Dedifferentiated amniotic fluid mesenchymal stem cell (primary cell): ENCODE measurements at regions not wholly inside any gene's neighbourhood (a gene's known extent, or its start where the extent isn't known, plus 50 kb on each side); places are given as distances from the start of the nearest gene placed in this dataset.

ENCODE experiments used
- DNase-seq: peaks from one replicate; pipeline ENCODE4 v3.0.0-alpha.2; 2016; ENCODE audit errors: extremely low spot score

DNA sequence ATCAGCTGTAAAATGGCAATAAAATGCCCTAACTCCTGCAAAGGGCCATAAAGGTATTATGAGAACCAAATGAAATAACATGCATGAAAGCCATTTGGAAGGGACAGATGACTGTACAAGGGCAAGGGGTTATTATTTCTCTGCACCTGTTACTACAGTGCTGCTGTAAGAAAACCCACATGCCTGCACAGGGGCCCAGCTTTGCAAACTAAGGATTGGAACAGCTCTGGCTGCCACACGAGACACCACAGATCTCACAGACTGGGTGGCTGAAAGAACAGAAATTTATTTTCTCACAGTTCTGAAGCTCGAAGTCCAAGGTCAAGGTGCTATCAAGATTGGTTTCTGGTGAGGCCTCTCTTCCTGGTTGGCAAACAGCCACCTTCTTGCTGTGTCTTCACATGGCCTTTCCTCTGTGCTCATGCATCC, 409.0 kb upstream of the NRP1 start:
- DNase-seq, result no peak

DNA sequence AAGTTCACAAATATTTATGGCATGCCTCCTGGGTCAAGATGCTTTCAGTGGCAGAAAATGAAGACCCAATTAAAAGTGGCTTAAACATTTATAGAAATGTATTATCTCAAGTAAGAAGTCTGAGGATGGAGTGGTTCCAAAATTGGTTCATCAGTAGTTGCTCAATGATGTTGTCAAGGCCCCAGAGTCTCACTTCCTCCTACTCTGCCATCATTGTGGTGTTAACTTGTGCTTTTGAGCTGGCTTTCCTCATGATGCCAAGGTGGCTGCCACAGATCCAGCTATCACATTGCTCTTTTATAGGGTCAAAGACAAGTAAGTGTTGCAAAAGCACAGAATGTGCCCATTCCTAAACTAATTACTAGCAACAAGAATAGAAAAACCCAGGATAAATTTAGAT, 404.6 kb upstream of the NRP1 start:
- no peak for DNase-seq

DNA sequence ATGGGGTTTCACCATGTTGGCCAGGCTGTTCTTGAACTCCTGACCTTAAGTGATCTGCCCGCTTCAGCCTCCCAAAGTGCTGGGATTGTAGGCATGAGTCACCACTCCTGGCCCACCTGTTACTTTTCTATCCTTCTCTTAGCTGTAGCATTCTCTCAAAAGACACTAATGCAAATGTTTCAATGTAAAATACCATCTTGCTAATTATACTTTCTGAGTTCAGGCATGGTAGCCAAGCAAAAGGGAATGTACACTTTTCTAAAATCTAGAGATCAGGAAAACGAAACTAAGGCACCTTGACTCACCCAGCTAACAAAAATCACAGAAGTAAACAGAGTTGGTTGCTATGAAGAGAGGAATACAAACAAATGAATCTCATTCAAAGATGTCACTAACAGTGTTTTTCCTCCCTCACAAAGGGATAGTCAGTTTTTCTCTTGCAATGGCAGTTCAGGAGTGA, 401.0 kb upstream of the NRP1 start:
- peak; percentile 28 for DNase-seq

DNA sequence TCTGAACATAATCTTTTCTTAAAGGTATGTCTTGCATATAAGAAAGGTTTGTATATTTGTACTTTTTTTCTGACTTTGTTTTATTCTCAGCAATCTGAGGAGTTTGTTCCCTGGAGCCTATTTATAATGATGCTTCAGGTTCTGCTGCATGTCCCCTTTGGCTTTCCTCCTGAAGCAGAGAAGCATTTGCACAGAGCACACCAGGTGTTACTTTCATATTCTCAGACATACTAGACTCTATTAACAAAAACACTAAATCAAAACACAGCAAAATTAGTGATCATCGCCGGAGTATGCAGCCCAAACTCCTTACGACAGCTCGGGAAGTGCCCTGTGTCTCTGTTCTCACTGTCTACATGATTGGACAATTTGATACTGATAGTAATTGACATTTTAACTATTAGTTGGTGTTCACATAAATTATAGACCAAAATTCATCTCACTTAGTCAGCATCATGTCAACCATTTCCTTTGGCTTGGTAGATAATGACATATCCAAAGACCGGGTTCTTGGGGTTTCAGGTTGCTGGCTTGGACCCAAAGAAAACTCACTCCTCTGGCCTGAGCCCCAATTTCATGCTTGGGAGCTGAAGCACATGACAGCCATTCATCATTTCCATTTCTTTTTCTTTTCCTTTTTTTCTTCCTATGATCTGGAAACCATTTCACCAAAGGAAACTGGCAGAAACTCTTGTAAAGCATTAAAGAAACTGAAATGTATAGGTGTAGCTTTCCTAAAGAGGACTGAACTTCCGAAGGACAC, 400.1 kb upstream of the NRP1 start:
- no peak for DNase-seq

DNA sequence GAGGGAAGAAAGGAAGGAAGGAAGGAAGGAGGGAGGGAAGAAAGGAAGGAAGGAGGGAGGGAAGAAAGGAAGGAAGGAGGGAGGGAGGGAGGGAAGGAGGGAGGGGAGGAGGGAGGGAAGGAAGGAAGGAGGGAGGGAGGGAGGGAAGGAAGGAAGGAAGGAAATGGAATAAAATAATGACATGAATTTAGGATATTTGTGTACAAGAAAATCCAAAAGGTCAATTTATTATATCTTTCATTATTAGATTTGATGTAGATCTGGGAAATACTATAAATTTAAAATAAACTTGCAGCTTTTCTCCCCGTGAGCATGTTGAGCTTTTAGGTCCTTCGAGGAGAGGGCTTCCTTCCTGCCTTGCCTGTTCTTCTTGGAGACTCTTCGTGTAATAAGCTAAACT, 398.6 kb upstream of the NRP1 start:
- no peak for DNase-seq

DNA sequence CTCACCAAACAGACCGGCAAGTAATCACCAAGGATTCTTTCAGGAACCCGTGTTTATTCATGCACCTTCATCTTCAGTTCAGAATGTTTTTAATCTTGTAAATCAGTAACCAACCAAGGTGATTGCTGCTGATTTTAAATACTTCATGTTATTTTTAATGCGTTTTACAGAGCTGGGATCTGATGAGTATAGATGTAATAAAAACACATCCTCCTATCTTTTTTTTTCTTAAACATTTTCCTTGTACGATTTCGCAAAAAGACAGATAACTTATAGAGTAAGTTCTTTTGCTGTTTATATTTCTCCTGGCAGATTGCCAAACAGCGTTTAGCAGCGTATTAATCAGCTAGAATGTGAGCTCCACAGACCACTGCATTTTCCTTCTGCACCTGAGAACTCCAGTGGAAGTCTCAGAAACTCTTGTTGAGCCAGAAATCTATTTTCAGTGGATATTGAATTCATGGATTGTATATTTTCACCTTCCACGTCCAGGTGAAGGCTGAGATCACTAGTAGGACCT, 397.8 kb upstream of the NRP1 start:
- DNase-seq, result no peak

DNA sequence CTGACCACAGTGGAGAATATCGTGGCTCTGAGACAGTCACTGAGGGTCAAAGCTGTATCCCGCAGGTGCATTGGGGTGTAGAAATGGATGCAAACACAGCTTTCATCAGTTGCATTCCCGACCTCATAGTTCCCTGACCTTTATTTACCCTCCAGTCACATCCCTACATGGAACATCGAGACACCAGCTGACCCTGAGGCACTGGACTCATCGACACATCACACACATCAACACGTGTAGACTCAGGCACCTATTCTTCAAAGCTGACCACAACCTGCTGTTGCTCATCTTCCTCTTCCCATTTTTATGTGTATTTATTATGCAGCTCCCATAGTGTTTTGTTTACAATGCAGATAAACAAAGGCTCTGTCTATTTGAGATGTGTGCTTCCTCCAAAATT, 396.9 kb upstream of the NRP1 start:
- no peak for DNase-seq

DNA sequence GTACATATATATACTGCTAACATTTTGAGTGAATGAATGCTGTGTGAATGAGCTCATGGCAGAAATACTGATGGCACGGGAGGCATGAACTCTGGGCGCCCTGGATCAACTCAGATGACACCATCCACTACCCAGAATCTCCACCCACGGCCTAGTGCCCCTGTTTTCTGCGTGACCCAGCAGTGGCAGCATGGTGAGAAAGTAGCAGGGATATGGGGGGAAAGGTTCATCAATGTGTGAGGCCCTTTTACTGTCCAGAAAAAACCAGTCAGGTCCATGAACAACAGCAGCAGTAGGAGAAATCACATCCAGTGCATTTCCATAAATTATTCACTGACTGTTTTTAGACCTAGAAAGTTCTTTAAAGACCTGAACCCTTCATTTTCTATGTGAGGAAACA, 391.0 kb upstream of the NRP1 start:
- DNase-seq, result no peak

DNA sequence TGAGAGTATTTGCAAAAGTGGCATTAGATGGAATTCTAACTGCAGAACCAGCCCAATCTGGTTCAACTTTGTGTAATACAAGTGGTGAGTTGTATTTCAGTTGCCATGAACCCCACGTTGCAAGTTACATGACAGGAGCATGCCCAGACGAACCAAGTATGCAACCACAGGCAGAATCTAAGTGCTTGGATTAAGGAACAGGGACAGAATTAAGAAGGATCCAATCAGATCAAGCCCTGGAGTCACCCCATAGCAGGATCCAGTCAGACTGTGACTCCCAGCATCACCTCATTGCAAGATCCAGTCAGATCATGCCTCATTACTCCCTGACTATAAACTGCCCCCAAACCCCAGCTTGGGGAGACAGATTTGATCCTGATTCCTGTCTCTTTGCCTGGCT, 388.7 kb upstream of the NRP1 start:
- no peak for DNase-seq

DNA sequence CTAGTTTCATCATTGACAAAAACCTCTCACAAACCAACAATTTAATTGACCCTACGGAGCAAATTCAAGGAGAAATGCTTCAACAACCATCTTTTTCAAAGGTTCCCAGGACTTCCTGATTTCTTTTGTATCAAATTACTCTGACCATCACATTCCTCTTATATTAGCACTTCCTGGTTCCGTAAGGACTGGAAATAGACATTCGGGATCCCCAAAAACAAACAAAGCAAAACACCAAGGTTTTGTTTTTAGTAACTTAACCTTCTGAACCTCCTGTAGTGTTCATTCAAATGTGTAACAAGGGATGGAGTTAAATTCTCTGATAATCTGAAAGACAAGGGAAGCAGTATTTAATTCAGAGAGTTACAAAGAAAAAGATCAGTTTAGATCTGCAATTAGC, 387.6 kb upstream of the NRP1 start:
- DNase-seq, result no peak

DNA sequence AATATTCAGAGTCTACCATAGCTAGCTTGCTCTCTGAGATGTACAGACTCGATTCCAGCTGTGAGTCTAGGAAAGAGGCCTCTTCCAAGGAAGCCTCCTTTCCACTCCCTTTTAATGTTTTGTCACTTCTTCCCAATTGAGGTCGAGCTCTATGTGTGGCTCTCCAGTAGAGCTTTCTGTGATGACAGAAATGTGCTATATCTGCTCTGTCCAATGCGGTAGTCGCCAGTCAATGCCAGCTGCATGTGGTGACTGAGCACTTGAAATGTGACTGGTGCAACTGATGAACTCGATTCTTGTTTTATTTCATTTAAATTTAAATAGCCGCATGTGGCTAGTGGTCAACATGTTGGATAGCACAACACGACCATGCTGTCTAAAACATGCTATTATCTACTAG, 387.0 kb upstream of the NRP1 start:
- DNase-seq, result no peak

DNA sequence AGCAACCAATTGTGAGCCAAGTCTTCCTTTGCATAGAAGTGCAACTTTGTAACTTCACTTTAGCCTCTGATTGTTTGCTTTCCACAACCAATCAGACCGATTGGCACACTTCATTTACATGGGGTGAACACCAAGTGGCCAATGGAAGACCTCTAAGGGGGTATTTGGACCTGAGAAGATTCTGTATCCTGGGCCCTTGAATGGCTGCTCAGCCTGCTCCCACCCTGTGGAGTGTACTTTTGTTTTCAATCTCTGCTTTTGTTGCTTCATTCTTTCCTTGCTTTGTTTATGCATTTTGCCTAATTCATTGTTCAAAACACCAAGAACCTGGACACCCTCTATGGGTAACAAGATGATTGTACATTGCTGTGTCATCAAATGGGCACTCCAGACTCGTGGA, 385.7 kb upstream of the NRP1 start:
- DNase-seq, result no peak

DNA sequence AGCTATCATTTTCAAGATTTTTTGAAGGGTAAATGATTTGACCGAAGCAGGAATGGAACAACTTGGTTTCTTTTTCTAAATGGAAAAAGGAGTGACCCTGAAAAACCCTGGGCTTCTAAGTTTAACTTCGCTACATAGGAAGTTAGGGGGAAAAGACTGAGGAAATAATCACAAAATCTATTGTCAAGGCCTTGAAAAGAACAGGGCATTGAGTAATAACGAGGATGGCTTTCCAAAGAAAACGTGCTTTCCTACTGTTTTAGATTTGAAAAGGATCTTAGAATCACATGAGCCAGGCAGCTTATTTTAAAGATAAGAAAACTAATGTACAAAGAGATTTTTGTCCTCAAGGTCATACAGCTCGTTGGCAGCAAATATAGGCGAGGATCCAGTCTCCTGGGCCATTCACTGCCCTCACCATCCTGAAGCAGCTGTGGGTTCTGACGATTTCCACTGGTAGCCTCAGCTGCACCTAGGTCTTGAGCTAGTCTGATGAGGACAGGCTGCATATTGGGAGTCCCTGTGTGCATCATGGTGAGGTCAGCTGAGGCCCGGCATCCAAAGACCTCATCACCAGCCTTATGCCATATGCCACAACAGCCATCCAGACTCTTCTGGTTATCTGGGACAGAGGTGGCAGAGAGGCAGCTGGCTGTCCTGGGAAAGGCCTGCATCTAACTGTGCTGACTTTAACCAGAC, 384.7 kb upstream of the NRP1 start:
- DNase-seq, result no peak

DNA sequence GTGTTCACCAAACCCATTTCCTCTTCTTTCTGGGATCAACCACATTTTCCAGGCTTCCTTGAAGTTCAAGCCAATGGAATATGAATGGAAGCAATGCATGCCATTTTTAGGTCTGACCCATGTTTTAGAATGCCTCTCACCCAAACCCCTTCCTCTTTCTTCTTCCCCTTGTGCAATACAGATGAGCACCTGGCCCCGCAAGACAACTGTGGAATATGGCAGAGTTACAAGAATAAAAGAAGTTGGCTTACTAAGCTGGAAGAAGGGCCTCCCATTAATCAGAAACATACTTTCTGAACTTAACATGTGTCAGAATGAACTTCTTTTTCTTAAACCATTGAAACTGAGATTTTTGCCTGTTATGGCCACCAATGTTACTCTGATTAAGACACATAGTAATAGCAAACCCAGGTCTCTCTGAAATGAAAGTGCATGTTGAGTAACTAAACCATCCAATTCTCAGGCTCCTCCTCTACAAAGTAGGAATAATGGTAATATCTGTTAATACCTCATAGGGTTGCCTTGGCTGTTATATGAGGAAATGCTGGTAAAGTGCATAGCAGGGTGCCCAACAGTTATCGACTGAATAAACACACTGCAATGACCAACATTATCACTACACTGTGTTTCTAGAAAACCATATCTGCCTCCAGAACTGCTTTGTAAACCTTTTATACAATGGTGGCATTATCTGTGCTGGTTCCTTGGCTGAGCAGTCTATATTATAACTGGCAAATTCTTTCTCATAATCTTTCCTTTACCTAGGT, 382.2 kb upstream of the NRP1 start:
- DNase-seq, result no peak

DNA sequence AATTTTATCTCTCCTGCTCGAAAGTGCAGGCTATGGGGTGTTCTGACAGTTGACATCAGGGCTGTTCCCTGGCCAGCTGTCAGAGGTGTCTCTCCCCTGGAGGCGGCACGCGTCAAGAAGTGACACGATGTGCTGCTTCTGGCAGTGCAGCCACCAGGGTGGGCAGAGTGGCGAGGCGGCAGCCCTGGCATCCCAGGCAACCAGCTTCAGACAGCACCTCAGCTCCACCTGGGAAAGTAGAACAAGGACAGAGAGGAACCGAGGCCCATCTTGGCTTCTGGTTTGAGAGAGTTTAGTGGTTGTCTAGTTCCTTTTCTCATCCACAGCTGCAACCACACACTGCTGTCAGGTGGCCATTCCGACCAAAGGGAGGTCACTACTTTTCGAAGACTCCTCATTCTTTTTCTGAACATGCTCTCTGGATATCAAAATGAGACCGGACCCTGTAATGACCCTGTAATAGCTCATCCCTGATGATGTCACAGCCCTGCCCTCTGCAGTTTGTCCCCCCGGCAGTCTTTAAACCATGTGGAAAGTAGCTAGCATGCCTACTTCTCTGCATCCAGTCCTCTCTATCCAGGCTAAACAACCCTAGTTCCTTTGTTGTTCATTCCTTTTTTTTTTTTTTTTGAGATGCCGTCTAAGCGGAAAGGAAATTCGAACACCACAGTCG, 381.0 kb upstream of the NRP1 start:
- DNase-seq, result no peak

DNA sequence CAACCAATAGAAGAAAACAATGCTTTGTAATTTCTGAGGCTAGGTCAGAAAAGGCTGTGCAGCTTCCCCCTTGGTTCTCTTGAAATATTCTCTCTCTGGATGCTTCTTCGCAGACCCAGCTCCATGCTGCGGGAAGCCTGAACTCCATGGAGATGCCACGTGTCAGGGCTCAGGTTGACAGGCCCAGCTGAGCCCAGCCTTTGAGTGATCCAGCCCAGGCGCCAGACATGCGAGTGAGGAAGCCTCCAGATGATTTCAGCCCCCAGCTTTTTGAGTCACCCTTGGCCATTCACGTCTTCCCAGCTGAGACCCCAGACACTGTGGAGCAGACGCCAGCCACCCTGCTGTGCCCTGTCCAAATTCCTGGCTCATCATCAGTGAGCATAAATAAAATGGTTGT, 378.4 kb upstream of the NRP1 start:
- no peak for DNase-seq

DNA sequence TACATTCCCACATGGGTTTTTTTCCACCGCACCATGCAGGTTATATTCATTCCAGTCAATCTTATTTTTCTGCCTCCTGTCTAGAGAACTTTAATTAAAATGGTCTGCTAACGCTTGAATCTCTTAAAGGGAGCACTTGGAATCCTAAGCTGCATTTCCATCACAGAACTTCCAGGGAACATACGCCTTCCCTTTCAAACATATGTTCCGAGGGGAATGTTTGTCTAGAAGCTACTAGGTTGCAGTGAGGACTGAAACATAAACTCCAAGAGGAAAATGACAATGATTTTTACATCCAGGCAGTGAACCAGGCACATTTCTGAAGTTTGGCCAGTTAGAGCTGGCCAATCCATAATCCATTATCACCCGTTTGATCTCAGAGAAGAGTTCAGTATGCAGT, 375.5 kb upstream of the NRP1 start:
- no peak for DNase-seq

DNA sequence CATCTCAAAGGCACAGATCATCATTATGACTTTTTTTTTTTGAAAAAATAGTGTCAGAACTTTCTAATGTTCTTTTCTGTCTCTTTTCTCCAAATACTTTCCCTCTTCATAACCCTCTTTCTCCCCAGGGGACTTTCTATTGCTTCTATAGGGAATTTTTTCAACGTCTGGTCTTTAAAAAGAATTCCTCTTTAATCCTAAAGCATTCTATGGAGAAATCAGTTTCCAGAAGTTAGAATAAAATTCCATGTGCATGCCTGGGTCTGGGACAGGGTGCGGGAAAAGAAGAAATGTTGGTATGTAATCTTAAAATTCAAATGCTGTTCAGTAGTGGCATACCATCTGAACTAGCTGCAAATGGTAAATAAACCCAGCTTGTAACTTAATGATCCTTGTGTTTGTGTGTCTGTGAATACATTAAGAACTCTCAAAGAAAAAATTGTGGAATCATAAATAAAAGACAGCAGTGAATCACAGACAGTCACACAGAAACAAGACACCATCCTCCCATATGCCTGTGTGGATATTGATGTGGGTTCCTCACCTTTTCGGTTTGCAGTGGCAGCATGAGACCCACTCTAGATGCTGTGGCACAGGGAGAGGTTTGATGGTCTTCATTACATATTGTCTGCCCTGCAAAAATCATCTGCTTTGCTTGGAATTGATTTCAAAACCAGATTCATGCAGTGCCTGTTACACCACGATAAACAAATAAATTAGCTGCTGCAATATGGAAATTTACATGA, 374.7 kb upstream of the NRP1 start:
- DNase-seq, result no peak

DNA sequence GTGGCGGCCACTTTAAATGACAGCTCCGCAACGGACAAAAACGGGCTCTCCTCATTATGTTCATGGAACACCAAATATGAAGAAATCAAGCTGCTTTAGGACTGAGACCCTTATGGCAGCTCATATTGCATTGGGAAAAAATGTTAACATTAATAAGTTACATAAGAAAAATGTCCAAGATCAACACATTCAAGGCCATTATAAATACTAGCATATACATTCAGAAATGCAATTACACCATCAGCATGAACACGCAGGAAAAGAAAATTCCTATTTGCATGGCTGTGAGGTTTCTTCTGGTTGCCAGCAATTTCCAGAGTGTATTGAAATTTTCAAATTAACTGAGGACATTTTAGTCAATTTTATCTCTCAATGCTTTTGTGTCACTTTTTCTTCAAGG, 374.1 kb upstream of the NRP1 start:
- no peak for DNase-seq

DNA sequence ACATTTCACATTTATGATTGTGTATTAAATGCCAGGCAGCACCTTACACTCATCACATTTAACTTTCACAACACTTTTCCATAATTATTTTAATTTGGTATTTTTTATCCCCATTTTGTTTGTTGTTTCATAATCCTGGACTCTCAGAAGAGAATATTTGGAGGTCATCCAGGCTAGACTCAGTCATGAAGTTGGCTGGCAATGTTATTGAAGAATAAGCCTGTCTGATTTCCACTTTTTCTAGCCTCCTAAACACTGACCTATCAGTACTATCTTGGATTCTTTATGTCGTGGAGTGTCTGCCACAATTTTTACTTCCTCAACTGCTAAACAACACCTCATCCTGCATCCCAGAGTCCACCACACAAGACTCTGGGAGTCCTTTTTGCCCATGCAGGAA, 372.3 kb upstream of the NRP1 start:
- peak; percentile 31 for DNase-seq

DNA sequence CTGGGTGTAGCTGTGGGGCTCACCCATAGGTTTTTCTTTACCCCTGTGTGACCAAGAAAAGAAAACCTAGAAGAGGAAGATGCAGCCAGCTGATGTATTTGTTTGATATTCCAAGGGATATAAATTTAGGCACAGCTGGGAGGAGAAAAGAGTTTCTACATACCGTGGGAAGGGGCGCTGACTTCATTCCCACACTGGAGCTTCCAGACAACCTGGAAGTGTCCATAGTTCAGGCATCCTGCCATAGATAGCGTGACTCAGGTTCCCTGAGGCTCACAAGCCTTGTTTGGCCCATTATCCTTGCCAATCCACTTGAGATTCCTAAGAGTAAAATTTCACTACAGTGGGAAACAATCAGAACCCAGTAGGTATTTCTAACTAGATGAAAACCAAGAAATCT, 371.7 kb upstream of the NRP1 start:
- DNase-seq, result peak; percentile 30
